ENCODE measurements at regions not wholly inside any gene's neighbourhood (a gene's known extent, or its start where the extent isn't known, plus 50 kb on each side); places are given as distances from the start of the nearest gene placed in this dataset.

- no peak for DNase-seq
- POLR2A ChIA-PET = no interaction called here
- H3K9me3 Mint-ChIP-seq = no peaks in the 10 kb centered on the region
- H3K36me3 Mint-ChIP-seq (ENCODE audit: low read depth) = no peaks in the 10 kb centered on the region
- no peak overlapping the region for H3K27ac Mint-ChIP-seq
- H3K27me3 Mint-ChIP-seq = no peaks in the 10 kb centered on the region
- CTCF ChIA-PET = no interaction called here
- H3K4me1 Mint-ChIP-seq = no peaks in the 10 kb centered on the region
- no peak overlapping the region for H3K4me3 Mint-ChIP-seq
Observed at GRCh38 chr1:217224201-217224600, 406.7 kb downstream of the GPATCH2 start.

DNA sequence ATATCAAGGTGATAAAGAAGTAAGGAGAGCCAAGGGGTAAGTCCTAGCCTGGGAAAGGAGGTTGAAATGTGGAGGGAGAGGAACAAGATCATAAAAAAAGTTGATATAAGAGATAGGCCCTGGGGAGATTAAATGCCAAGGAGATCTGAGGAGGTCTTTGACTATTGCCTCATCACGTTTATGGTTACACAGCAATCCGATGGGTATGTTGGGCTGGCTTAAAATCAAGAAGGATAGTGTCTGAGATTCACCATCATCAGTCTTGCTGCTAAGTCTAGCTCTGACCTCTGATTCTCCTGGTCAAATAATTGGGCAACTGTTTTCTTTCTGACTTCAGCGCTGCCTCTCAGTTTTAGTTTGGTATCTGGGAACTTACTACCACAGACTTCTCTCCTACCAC lies 416.3 kb downstream of the GPATCH2 start:
- Mint-ChIP-seq H3K9me3 (peaks cover 5% of the 10 kb centered on the region), H3K36me3 (ENCODE audit: low read depth) (no peaks in the 10 kb centered on the region), H3K27ac (no peak overlapping the region), H3K4me1 (no peaks in the 10 kb centered on the region), H3K27me3 (no peaks in the 10 kb centered on the region), H3K4me3 (no peak overlapping the region)
- DNase-seq = no peak
- ChIA-PET POLR2A (no interaction called here), CTCF (no interaction called here)

DNA sequence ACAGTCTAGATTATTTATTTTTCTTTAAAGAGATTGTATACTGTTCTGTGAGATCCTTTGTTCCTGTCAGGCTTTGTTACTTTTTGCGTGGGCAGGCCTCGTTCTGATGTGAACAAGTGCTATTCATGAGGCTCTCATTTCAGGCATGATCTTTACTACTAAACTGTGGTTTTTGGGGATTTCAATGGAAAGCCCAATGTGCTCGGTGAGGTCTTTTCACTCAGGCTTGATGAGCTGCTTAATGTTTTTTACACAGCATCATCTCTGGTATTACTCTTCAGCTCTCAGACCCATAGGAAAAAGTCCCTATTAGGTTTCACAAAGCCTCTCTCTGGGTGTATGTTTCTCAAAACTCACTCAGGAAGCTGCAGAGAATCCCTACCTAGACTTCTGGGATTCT lies 419.4 kb downstream of the GPATCH2 start:
- CTCF ChIA-PET = no interaction called here
- H3K27ac Mint-ChIP-seq = no peak overlapping the region
- peaks cover 3% of the 10 kb centered on the region for H3K9me3 Mint-ChIP-seq
- no peaks in the 10 kb centered on the region for H3K27me3 Mint-ChIP-seq
- H3K4me1 Mint-ChIP-seq = no peaks in the 10 kb centered on the region
- POLR2A ChIA-PET = no interaction called here
- DNase-seq = no peak
- H3K36me3 Mint-ChIP-seq (ENCODE audit: low read depth) = no peaks in the 10 kb centered on the region
- H3K4me3 Mint-ChIP-seq = no peak overlapping the region

GRCh38 chr1:217205578-217205977 lies 425.3 kb downstream of the GPATCH2 start:
- no peak for DNase-seq
- Mint-ChIP-seq H3K4me3 (no peak overlapping the region), H3K4me1 (no peaks in the 10 kb centered on the region), H3K27me3 (no peaks in the 10 kb centered on the region), H3K9me3 (peaks cover 10% of the 10 kb centered on the region), H3K27ac (no peak overlapping the region), H3K36me3 (ENCODE audit: low read depth) (no peaks in the 10 kb centered on the region)
- ChIA-PET CTCF (no interaction called here), POLR2A (no interaction called here)

- Mint-ChIP-seq H3K4me1 (no peaks in the 10 kb centered on the region), H3K4me3 (no peak overlapping the region), H3K9me3 (no peaks in the 10 kb centered on the region), H3K27me3 (no peaks in the 10 kb centered on the region), H3K27ac (no peak overlapping the region), H3K36me3 (ENCODE audit: low read depth) (no peaks in the 10 kb centered on the region)
- ChIA-PET CTCF (no interaction called here), POLR2A (no interaction called here)
- no peak for DNase-seq
Observed at GRCh38 chr1:217196616-217197015, 434.3 kb downstream of the GPATCH2 start.

GRCh38 chr1:217193151-217193550 lies 437.7 kb downstream of the GPATCH2 start:
- H3K27me3 Mint-ChIP-seq = no peaks in the 10 kb centered on the region
- no peak overlapping the region for H3K4me3 Mint-ChIP-seq
- no peaks in the 10 kb centered on the region for H3K4me1 Mint-ChIP-seq
- DNase-seq = no peak
- no peak overlapping the region for H3K27ac Mint-ChIP-seq
- peaks cover 3% of the 10 kb centered on the region for H3K9me3 Mint-ChIP-seq
- H3K36me3 Mint-ChIP-seq (ENCODE audit: low read depth) = no peaks in the 10 kb centered on the region
- CTCF ChIA-PET = no interaction called here
- POLR2A ChIA-PET = no interaction called here

DNA sequence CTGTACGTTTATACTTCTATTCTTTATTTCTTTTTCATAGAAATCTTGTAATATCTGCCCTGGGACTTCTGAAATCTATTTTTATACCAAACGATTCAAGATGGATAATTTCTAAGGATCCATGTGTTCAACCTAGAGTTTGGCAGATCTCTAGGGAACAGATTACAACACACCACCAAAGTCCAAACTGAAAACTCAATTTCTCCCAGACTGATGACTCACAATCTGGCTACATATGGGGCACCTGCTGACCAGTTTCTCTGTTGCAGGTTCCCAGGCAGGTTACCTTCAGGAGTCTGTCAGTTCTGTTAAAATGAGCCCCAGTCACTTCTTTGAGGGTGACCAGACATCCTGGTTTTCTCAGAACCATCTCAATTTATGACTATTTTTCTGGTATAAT lies 439.4 kb downstream of the GPATCH2 start:
- Mint-ChIP-seq H3K4me1 (no peaks in the 10 kb centered on the region), H3K27me3 (no peaks in the 10 kb centered on the region), H3K27ac (no peak overlapping the region), H3K36me3 (ENCODE audit: low read depth) (no peaks in the 10 kb centered on the region), H3K4me3 (no peak overlapping the region), H3K9me3 (peaks cover 6% of the 10 kb centered on the region)
- no peak for DNase-seq
- CTCF ChIA-PET = no interaction called here
- POLR2A ChIA-PET = no interaction called here

- no peak overlapping the region for H3K4me3 Mint-ChIP-seq
- H3K9me3 Mint-ChIP-seq = peaks cover 6% of the 10 kb centered on the region
- no peaks in the 10 kb centered on the region for H3K27me3 Mint-ChIP-seq
- CTCF ChIA-PET = no interaction called here
- no peaks in the 10 kb centered on the region for H3K36me3 Mint-ChIP-seq (ENCODE audit: low read depth)
- H3K4me1 Mint-ChIP-seq = no peaks in the 10 kb centered on the region
- H3K27ac Mint-ChIP-seq = no peak overlapping the region
- no peak for DNase-seq
- POLR2A ChIA-PET = no interaction called here
Observed at GRCh38 chr1:217190359-217190758, 440.5 kb downstream of the GPATCH2 start.

GRCh38 chr1:217189362-217189761 lies 441.5 kb downstream of the GPATCH2 start:
- Mint-ChIP-seq H3K27ac (no peak overlapping the region), H3K4me3 (no peak overlapping the region), H3K4me1 (no peaks in the 10 kb centered on the region), H3K36me3 (ENCODE audit: low read depth) (no peaks in the 10 kb centered on the region), H3K27me3 (no peaks in the 10 kb centered on the region), H3K9me3 (peaks cover 6% of the 10 kb centered on the region)
- ChIA-PET CTCF (no interaction called here), POLR2A (no interaction called here)
- DNase-seq = no peak

DNA sequence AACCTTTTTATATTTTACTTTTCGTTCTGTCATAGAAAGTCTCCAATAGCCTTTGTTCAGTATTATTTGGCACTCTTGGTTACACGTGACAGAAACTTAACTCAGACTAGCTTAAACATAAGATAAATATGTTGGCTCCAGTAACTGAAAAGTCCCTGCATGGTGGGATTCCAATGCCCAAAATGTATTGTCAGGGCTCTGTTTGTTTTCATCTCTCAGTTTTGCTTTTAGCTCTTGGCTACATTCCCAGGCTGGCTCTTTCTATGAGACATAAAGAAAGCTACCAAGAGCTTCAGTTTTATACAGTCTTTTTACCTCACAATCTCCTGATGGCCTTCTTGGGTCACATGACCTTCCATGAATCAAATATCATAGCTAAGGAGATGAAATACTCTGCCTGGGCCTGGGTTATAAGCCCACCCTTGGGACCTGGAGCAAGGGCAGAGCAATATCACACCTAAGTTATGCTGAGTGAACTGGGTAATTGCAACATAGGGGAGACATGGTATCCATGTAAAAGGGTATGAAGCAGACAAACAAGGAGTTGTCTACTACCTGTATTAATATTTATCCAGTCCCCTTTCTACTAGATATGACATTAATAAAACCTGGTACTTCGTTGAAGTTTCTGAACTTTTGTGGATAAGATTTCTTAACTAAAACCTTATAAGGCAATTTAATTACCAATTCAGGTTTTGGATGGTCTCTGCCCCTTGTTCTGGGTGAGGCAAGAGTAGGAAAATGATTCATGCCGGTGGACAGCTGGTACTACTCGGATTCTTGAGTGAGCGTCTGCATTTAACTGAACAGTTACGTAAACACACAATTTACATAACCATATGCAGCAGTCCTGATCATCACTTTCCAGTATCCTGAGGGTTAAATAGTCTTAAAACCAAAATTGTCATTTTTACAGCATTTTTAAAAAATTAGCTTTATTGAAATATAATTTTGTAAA lies 442.3 kb downstream of the GPATCH2 start:
- H3K36me3 Mint-ChIP-seq (ENCODE audit: low read depth) = no peaks in the 10 kb centered on the region
- no peak overlapping the region for H3K27ac Mint-ChIP-seq
- ChIA-PET CTCF (no interaction called here), POLR2A (no interaction called here)
- no peaks in the 10 kb centered on the region for H3K27me3 Mint-ChIP-seq
- DNase-seq = no peak
- no peaks in the 10 kb centered on the region for H3K4me1 Mint-ChIP-seq
- H3K9me3 Mint-ChIP-seq = peaks cover 6% of the 10 kb centered on the region
- H3K4me3 Mint-ChIP-seq = no peak overlapping the region

- Mint-ChIP-seq H3K27me3 (no peaks in the 10 kb centered on the region), H3K4me3 (no peak overlapping the region), H3K9me3 (peaks cover 6% of the 10 kb centered on the region), H3K4me1 (no peaks in the 10 kb centered on the region), H3K27ac (no peak overlapping the region), H3K36me3 (ENCODE audit: low read depth) (no peaks in the 10 kb centered on the region)
- CTCF ChIA-PET = no interaction called here
- no peak for DNase-seq
- POLR2A ChIA-PET = no interaction called here
Observed at GRCh38 chr1:217186664-217187063, 444.2 kb downstream of the GPATCH2 start.

GRCh38 chr1:217184854-217185253 lies 446.0 kb downstream of the GPATCH2 start:
- Mint-ChIP-seq H3K27me3 (no peaks in the 10 kb centered on the region), H3K4me3 (no peak overlapping the region), H3K9me3 (peaks cover 2% of the 10 kb centered on the region), H3K36me3 (ENCODE audit: low read depth) (no peaks in the 10 kb centered on the region), H3K27ac (no peak overlapping the region), H3K4me1 (no peaks in the 10 kb centered on the region)
- CTCF ChIA-PET = no interaction called here
- POLR2A ChIA-PET = no interaction called here
- no peak for DNase-seq

DNA sequence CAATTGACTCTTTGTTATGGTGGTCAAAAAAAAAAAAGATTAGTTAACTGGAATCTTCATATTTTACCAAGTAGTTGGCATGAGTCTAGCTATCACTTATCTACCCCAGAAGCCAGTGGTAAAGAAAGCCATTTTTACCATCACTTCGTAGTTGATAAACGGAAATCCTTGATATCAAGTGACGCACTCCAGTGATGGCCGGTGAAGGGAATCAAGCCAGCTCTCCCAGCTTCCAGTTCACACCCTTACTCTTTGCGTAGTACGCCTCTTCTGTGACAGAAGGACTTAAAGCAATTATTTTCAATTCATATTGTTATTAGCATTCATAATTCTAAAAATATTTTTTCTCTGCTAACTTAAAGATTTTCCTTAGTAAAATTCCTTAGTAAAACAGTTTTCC lies 447.9 kb downstream of the GPATCH2 start:
- no peaks in the 10 kb centered on the region for H3K36me3 Mint-ChIP-seq (ENCODE audit: low read depth)
- ChIA-PET CTCF (no interaction called here), POLR2A (no interaction called here)
- H3K4me3 Mint-ChIP-seq = no peak overlapping the region
- H3K27me3 Mint-ChIP-seq = no peaks in the 10 kb centered on the region
- H3K9me3 Mint-ChIP-seq = peaks cover 2% of the 10 kb centered on the region
- DNase-seq = no peak
- H3K27ac Mint-ChIP-seq = no peak overlapping the region
- no peaks in the 10 kb centered on the region for H3K4me1 Mint-ChIP-seq

DNA sequence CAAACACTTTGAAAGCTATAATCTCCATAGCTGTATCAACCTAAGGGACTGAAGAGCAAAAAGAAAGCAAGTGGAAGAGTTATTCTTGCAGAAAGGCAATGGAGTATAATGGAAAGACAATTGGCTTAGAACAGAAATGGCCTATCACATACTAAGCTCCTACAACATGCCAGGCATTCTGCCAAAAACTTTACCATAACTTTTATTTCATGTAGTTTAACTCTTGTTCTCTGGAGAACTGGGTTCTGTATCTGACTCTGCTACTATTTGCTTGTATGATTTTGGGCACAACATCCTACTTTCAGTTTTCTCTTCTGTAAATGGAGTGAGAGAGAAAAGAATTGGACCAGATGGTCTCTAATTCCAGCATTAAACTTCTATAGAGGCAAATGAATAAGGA lies 449.1 kb downstream of the GPATCH2 start:
- Mint-ChIP-seq H3K27ac (no peak overlapping the region), H3K9me3 (no peaks in the 10 kb centered on the region), H3K27me3 (no peaks in the 10 kb centered on the region), H3K4me1 (no peaks in the 10 kb centered on the region), H3K4me3 (no peak overlapping the region), H3K36me3 (ENCODE audit: low read depth) (no peaks in the 10 kb centered on the region)
- ChIA-PET POLR2A (no interaction called here), CTCF (no interaction called here)
- no peak for DNase-seq
